B cell (primary cell): ENCODE measurements at regions not wholly inside any gene's neighbourhood (a gene's known extent, or its start where the extent isn't known, plus 50 kb on each side); places are given as distances from the start of the nearest gene placed in this dataset.

Source experiments
- ATAC-seq: fragments of 200-7000 bp; cut with Tn5 transposase; one replicate; pipeline ENCODE4 v1.10.0; 2021; ENCODE audit warnings: low read depth, mild to moderate bottlenecking, moderate number of reproducible peaks, moderate library complexity
- CTCF ChIA-PET: fragments of 350-600 bp; sonication (Branson Sonifier 250); formaldehyde crosslinking; loops from one replicate; lab custom pipeline; 2021; ENCODE audit warnings: antibody characterized with exemption, inconsistent platforms; lab: Charles Lee
- POLR2A ChIA-PET: fragments of 350-600 bp; sonication (Branson Sonifier 250); formaldehyde crosslinking; loops from one replicate; lab custom pipeline; 2021; ENCODE audit warnings: antibody characterized with exemption; lab: Charles Lee
- DNase-seq: peaks from one replicate; pipeline ENCODE4 v3.0.0; 2013
- H2AFZ ChIP-seq: 2 replicates; pipeline ENCODE4 v1.6.1; 2012; ENCODE audit warnings: mild to moderate bottlenecking, low read depth, low read length; ENCODE audit not compliant: insufficient read depth, poor library complexity, severe bottlenecking
- H3K27ac ChIP-seq, 2 donors: 1 replicate in 1 of 2; 2 replicates in 1 of 2; pipeline ENCODE4 v1.5.1; 2012 to 2013; ENCODE audit warnings: low read length in 2 of 2, mild to moderate bottlenecking in 2 of 2, moderate library complexity in 1 of 2
- H3K27me3 ChIP-seq, 4 experiments: fragments of 200-600 bp in 1 of 4; sonication (generic) in 1 of 4; replicated peaks in 1 of 4; 1 replicate in 2 of 4; 2 replicates in 2 of 4; pipeline versions ENCODE4 v1.6.1 to v1.7.0; 2013 to 2016; ENCODE audit warnings: low read length in 3 of 4, mild to moderate bottlenecking in 2 of 4, mixed read lengths in 1 of 4, moderate library complexity in 1 of 4; ENCODE audit not compliant: insufficient read depth in 4 of 4, control insufficient read depth in 3 of 4; ENCODE audit errors: control extremely low read depth in 1 of 4
- H3K36me3 ChIP-seq, 2 experiments: replicated peaks in 1 of 2; 1 replicate in 1 of 2; 2 replicates in 1 of 2; pipeline versions ENCODE4 v1.6.1 to v1.7.1; 2013; ENCODE audit warnings: low read length in 1 of 2; ENCODE audit not compliant: insufficient read depth in 2 of 2, control insufficient read depth in 1 of 2; ENCODE audit errors: control extremely low read depth in 1 of 2, extremely low read depth in 1 of 2
- H3K4me1 ChIP-seq, 2 donors: fragments of 200-600 bp in 1 of 2; sonication (generic) in 1 of 2; 1 replicate in 1 of 2; 2 replicates in 1 of 2; pipeline versions ENCODE4 v1.5.1 to v1.6.1; 2013 to 2017; ENCODE audit warnings: low read length in 2 of 2; ENCODE audit not compliant: control insufficient read depth in 2 of 2, insufficient read depth in 2 of 2
- H3K4me2 ChIP-seq: replicated peaks from 2 replicates; pipeline ENCODE3; 2012; ENCODE audit warnings: mild to moderate bottlenecking, low read depth, low read length; ENCODE audit not compliant: poor library complexity, severe bottlenecking
- H3K4me3 ChIP-seq, 5 experiments: fragments of 200-600 bp in 1 of 5; sonication (generic) in 1 of 5; 1 replicate in 3 of 5; 2 replicates in 2 of 5; pipeline versions ENCODE4 v1.5.1 to v1.7.0; 2011 to 2016; ENCODE audit warnings: low read length in 4 of 5, mild to moderate bottlenecking in 4 of 5, low read depth in 2 of 5, control low read depth in 1 of 5, moderate library complexity in 1 of 5; ENCODE audit not compliant: insufficient read depth in 1 of 5; ENCODE audit errors: control extremely low read depth in 1 of 5, extremely low read depth in 1 of 5
- H3K79me2 ChIP-seq: fragments of 200-600 bp; sonication (generic); one replicate; pipeline ENCODE4 v1.6.0; 2016; ENCODE audit warnings: low read length; ENCODE audit not compliant: control insufficient read depth, insufficient read depth
- H3K9ac ChIP-seq: fragments of 200-600 bp; sonication (generic); 2 replicates; pipeline ENCODE4 v1.6.1; 2017; ENCODE audit warnings: mild to moderate bottlenecking, low read length, moderate library complexity
- H3K9me3 ChIP-seq, 3 donors: one replicate each; pipeline versions ENCODE4 v1.6.1 to v1.7.1; 2013; ENCODE audit warnings: low read length in 2 of 3; ENCODE audit not compliant: control insufficient read depth in 2 of 3, insufficient read depth in 1 of 3; ENCODE audit errors: control extremely low read depth in 1 of 3
- H4K20me1 ChIP-seq: 2 replicates; pipeline ENCODE4 v1.6.0; 2012; ENCODE audit warnings: mild to moderate bottlenecking, low read length; ENCODE audit not compliant: insufficient read depth, control insufficient read depth, poor library complexity, severe bottlenecking
- H3K27ac Mint-ChIP-seq: one replicate; pipeline ENCODE4 v1.8.0; 2021; ENCODE audit warnings: mixed read lengths
- H3K27me3 Mint-ChIP-seq: one replicate; pipeline ENCODE4 v1.8.0; 2021; ENCODE audit warnings: mixed read lengths
- H3K4me1 Mint-ChIP-seq: one replicate; pipeline ENCODE4 v1.8.0; 2021; ENCODE audit warnings: mixed read lengths
- H3K4me3 Mint-ChIP-seq: one replicate; pipeline ENCODE4 v1.8.0; 2021; ENCODE audit warnings: mixed read lengths
- H3K9me3 Mint-ChIP-seq: one replicate; pipeline ENCODE4 v1.8.0; 2022; ENCODE audit warnings: mixed read lengths; ENCODE audit not compliant: insufficient read depth
- EZH2 ChIP-seq: IDR thresholded peaks from 2 replicates; pipeline ENCODE4 v1.6.1; 2012; ENCODE audit warnings: borderline replicate concordance, low read depth, mild to moderate bottlenecking, moderate library complexity, low read length; ENCODE audit not compliant: insufficient read depth, poor library complexity, severe bottlenecking
- WGBS: methylation state at CpG from one replicate; pipeline ENCODE4 v1.1.5; 2013; ENCODE audit warnings: missing lambda C conversion rate; ENCODE audit not compliant: insufficient coverage; 5-methylcytosine and 5-hydroxymethylcytosine counted together
- intact Hi-C: fragments of 100-400 bp; cut with micrococcal nuclease; formaldehyde crosslinking; loops from one replicate; pipeline ENCODE4 v1.10.0; 2022
- TF ChIP-seq, protein P1 (sequence below): fragments of 200-600 bp; IDR thresholded peaks from one replicate; pipeline ENCODE4 v1.8.0; 2022; ENCODE audit warnings: antibody characterized with exemption, mild to moderate bottlenecking

DNA sequence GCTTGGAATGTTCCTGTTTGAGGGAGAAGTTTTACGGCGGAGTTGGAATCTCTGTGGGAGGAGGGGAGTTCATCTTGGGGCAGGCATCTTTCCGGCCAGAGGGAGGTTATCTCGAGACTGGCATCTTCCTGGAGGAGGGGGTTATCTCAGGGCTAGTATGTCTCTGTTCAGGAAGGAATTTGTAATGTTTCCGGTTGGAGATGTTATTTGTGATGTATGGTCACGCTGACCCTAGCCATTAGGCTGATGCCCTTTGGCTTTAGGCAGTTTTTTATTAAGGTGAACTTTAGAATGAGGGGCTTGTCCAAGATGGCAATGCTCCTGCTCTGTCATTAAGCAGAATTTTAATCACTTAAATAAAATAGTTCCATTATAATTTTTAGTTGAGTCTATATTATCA lies 449.7 kb downstream of the PCDH10 start:
- Histone ChIP-seq H3K27ac (no peak overlapping the region), H3K9me3 (peaks cover 0 to 1% (median 0%) of the 10 kb centered on the region in 3 donors), H4K20me1 (no peaks in the 10 kb centered on the region), H3K36me3 (no peaks in the 10 kb centered on the region), H3K79me2 (no peaks in the 10 kb centered on the region), H3K4me2 (no peak overlapping the region), H3K27me3 (no peaks in the 10 kb centered on the region), H3K9ac (no peak overlapping the region), H2AFZ (no peak overlapping the region), H3K4me3 (no peak overlapping the region), H3K4me1 (no peaks in the 10 kb centered on the region)
- 82% methylated on average over 6 of the region's 6 CpGs for WGBS
- TF ChIP-seq, protein P1, sequence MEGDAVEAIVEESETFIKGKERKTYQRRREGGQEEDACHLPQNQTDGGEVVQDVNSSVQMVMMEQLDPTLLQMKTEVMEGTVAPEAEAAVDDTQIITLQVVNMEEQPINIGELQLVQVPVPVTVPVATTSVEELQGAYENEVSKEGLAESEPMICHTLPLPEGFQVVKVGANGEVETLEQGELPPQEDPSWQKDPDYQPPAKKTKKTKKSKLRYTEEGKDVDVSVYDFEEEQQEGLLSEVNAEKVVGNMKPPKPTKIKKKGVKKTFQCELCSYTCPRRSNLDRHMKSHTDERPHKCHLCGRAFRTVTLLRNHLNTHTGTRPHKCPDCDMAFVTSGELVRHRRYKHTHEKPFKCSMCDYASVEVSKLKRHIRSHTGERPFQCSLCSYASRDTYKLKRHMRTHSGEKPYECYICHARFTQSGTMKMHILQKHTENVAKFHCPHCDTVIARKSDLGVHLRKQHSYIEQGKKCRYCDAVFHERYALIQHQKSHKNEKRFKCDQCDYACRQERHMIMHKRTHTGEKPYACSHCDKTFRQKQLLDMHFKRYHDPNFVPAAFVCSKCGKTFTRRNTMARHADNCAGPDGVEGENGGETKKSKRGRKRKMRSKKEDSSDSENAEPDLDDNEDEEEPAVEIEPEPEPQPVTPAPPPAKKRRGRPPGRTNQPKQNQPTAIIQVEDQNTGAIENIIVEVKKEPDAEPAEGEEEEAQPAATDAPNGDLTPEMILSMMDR, result no peak
- TF ChIP-seq EZH2, result no peak
- H3K4me3 Mint-ChIP-seq, result no peak overlapping the region
- ATAC-seq (no peak), DNase-seq (no peak)
- peaks cover 3% of the 10 kb centered on the region for H3K9me3 Mint-ChIP-seq
- H3K4me1 Mint-ChIP-seq, result no peaks in the 10 kb centered on the region
- CTCF ChIA-PET, result no interaction called here
- POLR2A ChIA-PET, result no interaction called here
- no peaks in the 10 kb centered on the region for H3K27me3 Mint-ChIP-seq
- intact Hi-C loops, result no loop called here
- H3K27ac Mint-ChIP-seq, result no peak overlapping the region

DNA sequence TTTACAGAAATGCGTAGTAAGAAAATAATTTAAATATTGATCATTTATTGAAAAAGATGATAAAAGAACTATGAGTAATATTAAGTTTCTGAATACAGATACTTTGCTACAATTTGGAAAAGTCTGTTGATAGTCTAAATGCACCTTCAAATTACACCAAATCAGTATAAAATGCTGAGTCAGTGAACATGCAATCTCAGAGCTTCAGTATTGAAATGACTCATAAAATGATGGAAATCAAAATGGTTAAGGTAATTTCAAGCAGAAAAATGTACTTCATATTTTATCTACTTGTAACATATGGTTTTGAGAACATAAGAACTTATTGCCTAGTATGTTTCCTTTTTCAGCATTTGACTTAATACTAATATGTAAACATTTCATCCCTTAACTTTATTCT lies 448.2 kb downstream of the PCDH10 start:
- intact Hi-C loops, result no loop called here
- no peaks in the 10 kb centered on the region for H3K36me3 ChIP-seq
- ATAC-seq (no peak), DNase-seq (no peak)
- no peak overlapping the region for H3K4me3 ChIP-seq
- Mint-ChIP-seq H3K9me3 (no peaks in the 10 kb centered on the region), H3K4me3 (no peak overlapping the region), H3K4me1 (no peaks in the 10 kb centered on the region), H3K27me3 (no peaks in the 10 kb centered on the region), H3K27ac (no peak overlapping the region)
- H4K20me1 ChIP-seq, result no peaks in the 10 kb centered on the region
- no peak overlapping the region for H3K9ac ChIP-seq
- H3K9me3 ChIP-seq, result peaks cover 0 to 4% (median 0%) of the 10 kb centered on the region in 3 donors
- POLR2A ChIA-PET, result no interaction called here
- CTCF ChIA-PET, result no interaction called here
- H3K4me1 ChIP-seq, result no peaks in the 10 kb centered on the region
- no CpG with 5 or more reads among the region's 1 CpG for WGBS
- TF ChIP-seq EZH2, result no peak
- TF ChIP-seq, protein P1, result no peak
- no peak overlapping the region for H3K4me2 ChIP-seq
- H2AFZ ChIP-seq, result no peak overlapping the region
- H3K27ac ChIP-seq, result no peak overlapping the region
- no peaks in the 10 kb centered on the region for H3K27me3 ChIP-seq
- no peaks in the 10 kb centered on the region for H3K79me2 ChIP-seq
